ENCODE measurements at regions not wholly inside any gene's neighbourhood (a gene's known extent, or its start where the extent isn't known, plus 50 kb on each side); places are given as distances from the start of the nearest gene placed in this dataset.

DNA sequence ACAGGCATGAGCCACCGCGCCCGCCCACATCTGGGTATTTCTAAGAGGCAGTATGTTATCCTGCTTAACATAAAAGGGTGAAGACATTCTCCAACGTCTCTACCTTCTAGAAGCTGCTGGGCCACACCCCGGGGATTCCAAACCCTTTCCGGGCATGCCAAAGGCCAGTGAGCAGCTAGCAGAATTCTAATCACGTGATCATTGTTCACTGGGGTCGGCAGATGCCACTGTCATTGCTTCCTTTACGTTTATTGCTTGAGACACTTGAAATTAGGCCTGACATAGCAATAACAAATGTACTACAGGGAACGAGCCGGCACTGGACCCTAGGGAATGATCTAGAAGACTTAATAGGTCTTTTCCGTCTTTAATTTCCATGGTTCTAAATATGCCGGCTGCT lies 141.2 kb upstream of the ZFHX3 start:
- Histone ChIP-seq H2AFZ (ENCODE audit: low read depth, low read length, poor library complexity, severe bottlenecking) (no peak overlapping the region), H3K79me2 (ENCODE audit: insufficient read depth, low read length) (no peaks in the 10 kb centered on the region), H3K4me1 (ENCODE audit: control insufficient read depth in 1 of 2, insufficient read depth in 2 of 2, low read length in 2 of 2) (no peaks in the 10 kb centered on the region), H3K9me3 (ENCODE audit: control insufficient read depth in 1 of 2, insufficient read depth in 1 of 2, low read depth in 1 of 2, low read length in 2 of 2) (no peaks in the 10 kb centered on the region), H3K4me3 (replicated peaks in 1 of 2; ENCODE audit: low read depth in 1 of 2, low read length in 2 of 2) (no peak overlapping the region), H3K4me2 (ENCODE audit: low read length) (no peak overlapping the region), H3K27ac (ENCODE audit: low read depth, low read length) (no peak overlapping the region), H3K9me2 (ENCODE audit: insufficient read depth) (no peaks in the 10 kb centered on the region), H3K9ac (ENCODE audit: low read length) (no peak overlapping the region), H4K20me1 (ENCODE audit: insufficient read depth) (no peaks in the 10 kb centered on the region), H3K27me3 (ENCODE audit: insufficient read depth, low read length) (peaks cover 14% of the 10 kb centered on the region), H3K36me3 (ENCODE audit: control insufficient read depth in 1 of 2, insufficient read depth in 2 of 2, low read length in 2 of 2) (no peaks in the 10 kb centered on the region)
- intact Hi-C loops (cut with micrococcal nuclease), result no loop called here
- DNase-seq (ENCODE audit: low read depth, low spot score) (no peak), ATAC-seq (no peak)
- RAD21 ChIA-PET (ENCODE audit: low non-redundant PET in 1 of 2, low total read pairs in 2 of 2, uncharacterized antibody in 2 of 2, unreplicated experiment in 2 of 2), result no interaction called here
- BruUV-seq (replicated peaks), result no TSS peak
- POLR2A ChIA-PET, result no interaction called here
- CTCF ChIA-PET, result interaction anchor here (1.1 kb wide), 1 partner anchor 12 kb away, joined by 3 read pairs; no protein-coding TSS in a partner anchor
- TF ChIP-seq, protein P1, sequence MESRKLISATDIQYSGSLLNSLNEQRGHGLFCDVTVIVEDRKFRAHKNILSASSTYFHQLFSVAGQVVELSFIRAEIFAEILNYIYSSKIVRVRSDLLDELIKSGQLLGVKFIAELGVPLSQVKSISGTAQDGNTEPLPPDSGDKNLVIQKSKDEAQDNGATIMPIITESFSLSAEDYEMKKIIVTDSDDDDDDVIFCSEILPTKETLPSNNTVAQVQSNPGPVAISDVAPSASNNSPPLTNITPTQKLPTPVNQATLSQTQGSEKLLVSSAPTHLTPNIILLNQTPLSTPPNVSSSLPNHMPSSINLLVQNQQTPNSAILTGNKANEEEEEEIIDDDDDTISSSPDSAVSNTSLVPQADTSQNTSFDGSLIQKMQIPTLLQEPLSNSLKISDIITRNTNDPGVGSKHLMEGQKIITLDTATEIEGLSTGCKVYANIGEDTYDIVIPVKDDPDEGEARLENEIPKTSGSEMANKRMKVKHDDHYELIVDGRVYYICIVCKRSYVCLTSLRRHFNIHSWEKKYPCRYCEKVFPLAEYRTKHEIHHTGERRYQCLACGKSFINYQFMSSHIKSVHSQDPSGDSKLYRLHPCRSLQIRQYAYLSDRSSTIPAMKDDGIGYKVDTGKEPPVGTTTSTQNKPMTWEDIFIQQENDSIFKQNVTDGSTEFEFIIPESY (IDR thresholded peaks at IDR 0.05; ENCODE audit: extremely low read depth, insufficient replicate concordance, low read length), result no peak
- no peak for TF ChIP-seq FOSL1 (IDR thresholded peaks at IDR 0.05; ENCODE audit: low read depth)
- TF ChIP-seq YY1 (IDR thresholded peaks at IDR 0.05; ENCODE audit: extremely low read depth, insufficient replicate concordance, low read depth, low read length), result no peak
- no peak for TF ChIP-seq ATF3 (IDR thresholded peaks at IDR 0.05)
- TF ChIP-seq POLR2A (IDR thresholded peaks at IDR 0.05; ENCODE audit: borderline replicate concordance, extremely low read depth, insufficient read depth, insufficient read length), result no peak
- TF ChIP-seq, protein P2, sequence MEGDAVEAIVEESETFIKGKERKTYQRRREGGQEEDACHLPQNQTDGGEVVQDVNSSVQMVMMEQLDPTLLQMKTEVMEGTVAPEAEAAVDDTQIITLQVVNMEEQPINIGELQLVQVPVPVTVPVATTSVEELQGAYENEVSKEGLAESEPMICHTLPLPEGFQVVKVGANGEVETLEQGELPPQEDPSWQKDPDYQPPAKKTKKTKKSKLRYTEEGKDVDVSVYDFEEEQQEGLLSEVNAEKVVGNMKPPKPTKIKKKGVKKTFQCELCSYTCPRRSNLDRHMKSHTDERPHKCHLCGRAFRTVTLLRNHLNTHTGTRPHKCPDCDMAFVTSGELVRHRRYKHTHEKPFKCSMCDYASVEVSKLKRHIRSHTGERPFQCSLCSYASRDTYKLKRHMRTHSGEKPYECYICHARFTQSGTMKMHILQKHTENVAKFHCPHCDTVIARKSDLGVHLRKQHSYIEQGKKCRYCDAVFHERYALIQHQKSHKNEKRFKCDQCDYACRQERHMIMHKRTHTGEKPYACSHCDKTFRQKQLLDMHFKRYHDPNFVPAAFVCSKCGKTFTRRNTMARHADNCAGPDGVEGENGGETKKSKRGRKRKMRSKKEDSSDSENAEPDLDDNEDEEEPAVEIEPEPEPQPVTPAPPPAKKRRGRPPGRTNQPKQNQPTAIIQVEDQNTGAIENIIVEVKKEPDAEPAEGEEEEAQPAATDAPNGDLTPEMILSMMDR (IDR thresholded peaks at IDR 0.05 in 2 of 3, conservative IDR thresholded peaks at IDR 0.05 in 1 of 3; ENCODE audit: borderline replicate concordance in 1 of 3, insufficient read depth in 1 of 3, low read depth in 2 of 3, low read length in 2 of 3), result no peak
- no peak for TF ChIP-seq CEBPB (IDR thresholded peaks at IDR 0.05; ENCODE audit: low read depth)
- no peak for TF ChIP-seq RAD21 (IDR thresholded peaks at IDR 0.05; ENCODE audit: low read depth)
- no peak for TF ChIP-seq CBX3 (IDR thresholded peaks at IDR 0.05; ENCODE audit: low read depth)
- TF ChIP-seq, protein P3, sequence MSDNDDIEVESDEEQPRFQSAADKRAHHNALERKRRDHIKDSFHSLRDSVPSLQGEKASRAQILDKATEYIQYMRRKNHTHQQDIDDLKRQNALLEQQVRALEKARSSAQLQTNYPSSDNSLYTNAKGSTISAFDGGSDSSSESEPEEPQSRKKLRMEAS (IDR thresholded peaks at IDR 0.05), result no peak
- TF ChIP-seq, protein P4, sequence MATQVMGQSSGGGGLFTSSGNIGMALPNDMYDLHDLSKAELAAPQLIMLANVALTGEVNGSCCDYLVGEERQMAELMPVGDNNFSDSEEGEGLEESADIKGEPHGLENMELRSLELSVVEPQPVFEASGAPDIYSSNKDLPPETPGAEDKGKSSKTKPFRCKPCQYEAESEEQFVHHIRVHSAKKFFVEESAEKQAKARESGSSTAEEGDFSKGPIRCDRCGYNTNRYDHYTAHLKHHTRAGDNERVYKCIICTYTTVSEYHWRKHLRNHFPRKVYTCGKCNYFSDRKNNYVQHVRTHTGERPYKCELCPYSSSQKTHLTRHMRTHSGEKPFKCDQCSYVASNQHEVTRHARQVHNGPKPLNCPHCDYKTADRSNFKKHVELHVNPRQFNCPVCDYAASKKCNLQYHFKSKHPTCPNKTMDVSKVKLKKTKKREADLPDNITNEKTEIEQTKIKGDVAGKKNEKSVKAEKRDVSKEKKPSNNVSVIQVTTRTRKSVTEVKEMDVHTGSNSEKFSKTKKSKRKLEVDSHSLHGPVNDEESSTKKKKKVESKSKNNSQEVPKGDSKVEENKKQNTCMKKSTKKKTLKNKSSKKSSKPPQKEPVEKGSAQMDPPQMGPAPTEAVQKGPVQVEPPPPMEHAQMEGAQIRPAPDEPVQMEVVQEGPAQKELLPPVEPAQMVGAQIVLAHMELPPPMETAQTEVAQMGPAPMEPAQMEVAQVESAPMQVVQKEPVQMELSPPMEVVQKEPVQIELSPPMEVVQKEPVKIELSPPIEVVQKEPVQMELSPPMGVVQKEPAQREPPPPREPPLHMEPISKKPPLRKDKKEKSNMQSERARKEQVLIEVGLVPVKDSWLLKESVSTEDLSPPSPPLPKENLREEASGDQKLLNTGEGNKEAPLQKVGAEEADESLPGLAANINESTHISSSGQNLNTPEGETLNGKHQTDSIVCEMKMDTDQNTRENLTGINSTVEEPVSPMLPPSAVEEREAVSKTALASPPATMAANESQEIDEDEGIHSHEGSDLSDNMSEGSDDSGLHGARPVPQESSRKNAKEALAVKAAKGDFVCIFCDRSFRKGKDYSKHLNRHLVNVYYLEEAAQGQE (IDR thresholded peaks at IDR 0.05; ENCODE audit: low read depth), result no peak
- no peak for TF ChIP-seq ELF1 (IDR thresholded peaks at IDR 0.05; ENCODE audit: borderline replicate concordance, low read depth)
- no peak for TF ChIP-seq JUND (IDR thresholded peaks at IDR 0.05)
- no peak for TF ChIP-seq EGR1 (IDR thresholded peaks at IDR 0.05; ENCODE audit: low read depth)
- TF ChIP-seq SP1 (IDR thresholded peaks at IDR 0.05; ENCODE audit: low read depth), result no peak
